ENCODE measurements at regions not wholly inside any gene's neighbourhood (a gene's known extent, or its start where the extent isn't known, plus 50 kb on each side); places are given as distances from the start of the nearest gene placed in this dataset.

GRCh38 chr12:125247477-125247876, 182.2 kb downstream of the AACS start:
- TF ChIP-seq FOS (IDR thresholded peaks at IDR 0.05; ENCODE audit: borderline replicate concordance, extremely low read depth, insufficient read length) (no peak), MAX (IDR thresholded peaks at IDR 0.05; ENCODE audit: low read depth, low read length) (no peak), RAD21 (IDR thresholded peaks at IDR 0.05; ENCODE audit: insufficient read depth, low read depth, low read length) (no peak)
